ENCODE measurements at regions not wholly inside any gene's neighbourhood (a gene's known extent, or its start where the extent isn't known, plus 50 kb on each side); places are given as distances from the start of the nearest gene placed in this dataset.

DNA sequence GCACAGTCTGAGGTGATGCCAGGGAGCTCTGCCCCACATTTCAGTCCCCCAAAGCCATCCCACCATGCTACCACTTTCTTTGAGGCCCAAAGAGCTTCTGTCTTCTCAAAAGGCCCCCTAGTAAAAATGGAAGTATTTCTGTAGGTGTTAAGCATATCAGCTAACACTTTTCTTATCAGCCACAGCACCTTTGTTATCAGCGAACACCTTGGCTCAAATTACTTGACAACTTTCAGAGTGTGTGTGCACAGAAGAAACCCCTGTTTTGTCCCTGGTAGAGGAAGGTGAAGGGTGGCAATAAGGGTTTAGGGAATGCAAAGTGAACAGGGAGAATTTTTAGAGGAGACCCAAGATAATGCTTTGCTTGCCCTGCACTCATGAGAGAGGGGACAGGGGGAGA, 54.8 kb upstream of the GJA8 start:
- H3K4me2 ChIP-seq (ENCODE audit: low read depth, low read length) = no peak overlapping the region
- H2AFZ ChIP-seq (ENCODE audit: low read length) = no peak overlapping the region
- no peaks in the 10 kb centered on the region for H3K79me2 ChIP-seq (ENCODE audit: low read length)
- no peaks in the 10 kb centered on the region for H3K9me3 ChIP-seq (replicated peaks; ENCODE audit: insufficient read depth, low read length)
- H3K9ac ChIP-seq (ENCODE audit: low read length) = no peak overlapping the region
- no peaks in the 10 kb centered on the region for H3K4me1 ChIP-seq (ENCODE audit: low read length)
- no peak overlapping the region for H3K4me3 ChIP-seq (ENCODE audit: low read length)
- no peaks in the 10 kb centered on the region for H3K27me3 ChIP-seq (replicated peaks; ENCODE audit: insufficient read depth, low read length)
- H4K20me1 ChIP-seq (ENCODE audit: insufficient read depth, low read length) = no peaks in the 10 kb centered on the region
- no peak overlapping the region for H3K27ac ChIP-seq (ENCODE audit: low read length)
- H3K36me3 ChIP-seq (replicated peaks; ENCODE audit: insufficient read depth, low read length) = no peaks in the 10 kb centered on the region
- H3K9me2 ChIP-seq (replicated peaks; ENCODE audit: insufficient read depth, low read length) = no peaks in the 10 kb centered on the region
- no peak for TF ChIP-seq EZH2 (optimal IDR thresholded peaks at IDR 0.05; ENCODE audit: low read depth, low read length)
- TF ChIP-seq CTCF (IDR thresholded peaks at IDR 0.05; ENCODE audit: low read length) = no peak
- no peak for TF ChIP-seq EZH2phosphoT487 (IDR thresholded peaks at IDR 0.05; ENCODE audit: low read length)
- H3F3A ChIP-seq (ENCODE audit: insufficient read depth, low read length) = no peaks in the 10 kb centered on the region
- no peak for DNase-seq

DNA sequence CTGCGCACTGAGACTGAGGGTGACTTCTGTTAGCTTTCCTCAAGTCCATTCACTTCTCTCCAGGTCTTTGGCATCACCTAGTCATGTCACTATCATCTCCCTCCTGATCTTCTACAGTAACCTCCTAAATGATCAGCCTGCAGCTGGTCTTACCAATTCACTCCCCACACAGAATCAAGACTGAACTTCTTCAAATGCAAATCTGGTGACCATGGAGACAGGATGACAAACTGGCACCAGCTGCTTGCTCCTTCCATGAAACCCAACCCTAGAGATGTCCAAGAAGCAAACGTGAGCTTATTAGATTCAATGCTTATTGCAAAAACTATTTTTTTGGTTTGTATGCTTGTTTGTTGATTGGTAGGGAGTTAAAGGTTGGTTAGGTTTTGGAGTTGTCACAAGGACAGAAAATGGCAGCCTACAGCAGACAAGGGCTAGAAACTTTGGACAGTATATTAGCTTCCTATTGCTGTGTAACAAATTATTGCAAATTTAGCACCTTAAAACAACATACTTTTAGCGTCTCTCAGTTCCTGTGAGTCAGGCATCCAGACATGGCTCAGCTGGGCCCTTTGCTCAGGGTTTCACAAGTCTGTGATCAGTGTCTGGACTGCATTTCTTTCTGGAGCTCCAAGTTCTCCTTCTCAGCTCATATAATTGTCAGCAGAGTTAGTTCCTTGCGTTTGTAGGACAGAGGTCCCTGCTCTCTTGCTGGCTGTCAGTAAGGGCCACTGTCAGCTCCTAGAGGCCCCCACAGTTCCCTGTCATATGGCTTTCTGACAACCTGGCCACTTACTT, 53.3 kb upstream of the GJA8 start:
- no peaks in the 10 kb centered on the region for H3K4me1 ChIP-seq (ENCODE audit: low read length)
- no peaks in the 10 kb centered on the region for H3F3A ChIP-seq (ENCODE audit: insufficient read depth, low read length)
- H3K27me3 ChIP-seq (replicated peaks; ENCODE audit: insufficient read depth, low read length) = no peaks in the 10 kb centered on the region
- H2AFZ ChIP-seq (ENCODE audit: low read length) = no peak overlapping the region
- no peaks in the 10 kb centered on the region for H3K36me3 ChIP-seq (replicated peaks; ENCODE audit: insufficient read depth, low read length)
- DNase-seq = no peak
- H3K4me2 ChIP-seq (ENCODE audit: low read depth, low read length) = no peak overlapping the region
- H4K20me1 ChIP-seq (ENCODE audit: insufficient read depth, low read length) = no peaks in the 10 kb centered on the region
- TF ChIP-seq CTCF (IDR thresholded peaks at IDR 0.05; ENCODE audit: low read length) = no peak
- TF ChIP-seq EZH2phosphoT487 (IDR thresholded peaks at IDR 0.05; ENCODE audit: low read length) = no peak
- TF ChIP-seq EZH2 (optimal IDR thresholded peaks at IDR 0.05; ENCODE audit: low read depth, low read length) = no peak
- no peaks in the 10 kb centered on the region for H3K9me3 ChIP-seq (replicated peaks; ENCODE audit: insufficient read depth, low read length)
- no peak overlapping the region for H3K27ac ChIP-seq (ENCODE audit: low read length)
- H3K4me3 ChIP-seq (ENCODE audit: low read length) = no peak overlapping the region
- no peaks in the 10 kb centered on the region for H3K9me2 ChIP-seq (replicated peaks; ENCODE audit: insufficient read depth, low read length)
- H3K79me2 ChIP-seq (ENCODE audit: low read length) = no peaks in the 10 kb centered on the region
- no peak overlapping the region for H3K9ac ChIP-seq (ENCODE audit: low read length)

GRCh38 chr1:147850737-147851136, 51.9 kb upstream of the GJA8 start:
- H3K9me3 ChIP-seq (replicated peaks; ENCODE audit: insufficient read depth, low read length) = no peaks in the 10 kb centered on the region

More at GRCh38 chr1:147850737-147851136, 51.9 kb upstream of the GJA8 start:
- Histone ChIP-seq H2AFZ (ENCODE audit: low read length) (no peak overlapping the region), H4K20me1 (ENCODE audit: insufficient read depth, low read length) (no peaks in the 10 kb centered on the region), H3K4me3 (ENCODE audit: low read length) (no peak overlapping the region), H3K36me3 (replicated peaks; ENCODE audit: insufficient read depth, low read length) (no peaks in the 10 kb centered on the region), H3K27ac (ENCODE audit: low read length) (no peak overlapping the region), H3K4me1 (ENCODE audit: low read length) (no peaks in the 10 kb centered on the region), H3K79me2 (ENCODE audit: low read length) (no peaks in the 10 kb centered on the region), H3K4me2 (ENCODE audit: low read depth, low read length) (no peak overlapping the region), H3K9ac (ENCODE audit: low read length) (no peak overlapping the region), H3K9me2 (replicated peaks; ENCODE audit: insufficient read depth, low read length) (no peaks in the 10 kb centered on the region), H3F3A (ENCODE audit: insufficient read depth, low read length) (no peaks in the 10 kb centered on the region), H3K27me3 (replicated peaks; ENCODE audit: insufficient read depth, low read length) (no peaks in the 10 kb centered on the region)
- no peak for TF ChIP-seq EZH2 (optimal IDR thresholded peaks at IDR 0.05; ENCODE audit: low read depth, low read length)
- TF ChIP-seq EZH2phosphoT487 (IDR thresholded peaks at IDR 0.05; ENCODE audit: low read length) = no peak
- no peak for TF ChIP-seq CTCF (IDR thresholded peaks at IDR 0.05; ENCODE audit: low read length)
- no peak for DNase-seq
